Heart left ventricle (tissue), 16 donors: ENCODE measurements at regions not wholly inside any gene's neighbourhood (a gene's known extent, or its start where the extent isn't known, plus 50 kb on each side); places are given as distances from the start of the nearest gene placed in this dataset.

Experiments
- ATAC-seq, 4 donors: fragments of 200-7000 bp; cut with Tn5 transposase; one replicate each; pipeline ENCODE4 v1.9.1; 2020 to 2022; ENCODE audit warnings: moderate library complexity in 4 of 4, mild to moderate bottlenecking in 3 of 4, moderate number of reproducible peaks in 1 of 4
- DNase-seq, 5 donors: peaks; one replicate each; pipeline ENCODE4 v3.0.0-alpha.2; 2020
- H3K27ac ChIP-seq, 12 donors: fragments of 200-600 bp; sonication (generic) in 4 of 12; one replicate each; pipeline versions ENCODE4 v1.5.0 to v1.8.0; 2016 to 2022; ENCODE audit warnings: mild to moderate bottlenecking in 2 of 12
- H3K27me3 ChIP-seq, 9 donors: fragments of 200-600 bp; sonication (generic) in 2 of 9; one replicate each; pipeline versions ENCODE4 v1.5.1 to v1.8.0; 2016 to 2022; ENCODE audit warnings: mild to moderate bottlenecking in 3 of 9
- H3K36me3 ChIP-seq, 9 donors: fragments of 200-600 bp; sonication (generic) in 2 of 9; one replicate each; pipeline versions ENCODE4 v1.5.0 to v1.8.0; 2018 to 2022; ENCODE audit warnings: mild to moderate bottlenecking in 2 of 9
- H3K4me1 ChIP-seq, 12 donors: fragments of 200-600 bp; sonication (generic) in 4 of 12; one replicate each; pipeline versions ENCODE4 v1.5.0 to v1.8.0; 2016 to 2022; ENCODE audit warnings: mild to moderate bottlenecking in 3 of 12
- H3K4me3 ChIP-seq, 12 donors: fragments of 200-600 bp; sonication (generic) in 4 of 12; one replicate each; pipeline versions ENCODE4 v1.5.0 to v1.8.0; 2017 to 2022; ENCODE audit warnings: mild to moderate bottlenecking in 9 of 12, moderate library complexity in 4 of 12
- H3K9me3 ChIP-seq, 12 donors: fragments of 200-600 bp; sonication (generic) in 4 of 12; one replicate each; pipeline versions ENCODE4 v1.5.0 to v1.8.0; 2016 to 2022; ENCODE audit warnings: mild to moderate bottlenecking in 1 of 12
- POLR2A ChIP-seq, 2 donors: fragments of 450-650 bp; IDR thresholded peaks; one replicate each; pipeline ENCODE4 v1.6.1; 2017; ENCODE audit warnings: antibody characterized with exemption in 2 of 2, mild to moderate bottlenecking in 2 of 2, moderate library complexity in 2 of 2
- WGBS, 4 donors: extraction: QIAGEN DNeasy Blood & Tissue Kit in 2 of 4; methylation state at CpG; one replicate each; pipeline versions ENCODE4 v1.1.5 to v1.1.7; 2013 to 2018; 5-methylcytosine and 5-hydroxymethylcytosine counted together
- intact Hi-C, 10 donors: fragments of 100-400 bp; cut with DNase I; formaldehyde crosslinking; loops; one replicate each; pipeline versions ENCODE4 v1.11.1 to v1.14.2; 2022
- TF ChIP-seq, protein P1 (sequence below), 12 donors: fragments of 200-600 bp; sonication (generic) in 4 of 12; IDR thresholded peaks; one replicate each; pipeline versions ENCODE4 v1.5.0 to v1.8.0; 2018 to 2022; ENCODE audit warnings: antibody characterized with exemption in 12 of 12, mild to moderate bottlenecking in 5 of 12
- donor health status: ischemic (EF 13 %, LVEDD 7.1; RV severe dilation, severe dysfunction).
- donor health status: healthy with polysubstance abuse.
- donor health status: DM: no; HTN: yes; CAD: no.
- donor health status: DM: no; HTN: no; CAD: no.
- donor health status: ischemic (EF 25% LVEDD 6.9; RV normal size, moderate dysfunction).
- donor health status: ischemic (EF 25% LVEDD 5.7; RV mildly dilated, moderate dysfunction).
- donor health status: healthy.
- donor health status: DM: yes; HTN: yes; CAD: no.
- donor health status: ischemic (EF 35%, LVEDD 5.7; RV mildly dilated, moderate dysfunction).
- donor health status: nonischemic (EF 11% LVEDD 7.7; RV severe dilation, severe dysfunction).
- donor health status: DM: yes; HTN: yes; CAD: no.
- donor health status: PGD.
- donor health status: ischemic (EF 29% LVEDD 5.4; RV normal size, mild dysfunction).
- donor health status: nonischemic (EF 23%, LVEDD 6.1; RV moderate dilation, normal function).

DNA sequence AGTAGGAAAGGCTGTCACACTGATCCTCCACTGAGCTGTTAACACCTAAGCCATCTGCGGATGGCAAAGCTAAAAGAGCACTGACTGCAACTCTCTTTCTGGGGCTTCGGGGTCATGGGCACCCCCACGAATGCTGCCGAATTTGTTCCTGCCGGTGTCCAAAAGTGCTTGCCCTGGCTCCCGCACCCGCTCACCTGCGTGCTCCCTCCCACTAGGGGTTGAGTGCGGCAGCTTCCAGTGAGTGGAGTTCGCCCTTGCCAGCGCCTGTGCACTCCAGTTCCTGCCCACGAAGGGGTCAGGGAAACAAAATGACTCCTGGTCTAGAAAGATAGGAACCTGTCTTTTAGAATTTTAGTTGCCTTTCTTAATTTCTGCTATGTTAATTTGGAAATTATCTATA, 78.7 kb downstream of the IFI44 start:
- Histone ChIP-seq H3K4me1 (no peaks in the 10 kb centered on the region), H3K36me3 (no peaks in the 10 kb centered on the region), H3K4me3 (no peak overlapping the region), H3K27ac (no peak overlapping the region), H3K27me3 (peaks cover 0 to 8% (median 0%) of the 10 kb centered on the region in 9 donors), H3K9me3 (no peaks in the 10 kb centered on the region)
- no peak for ATAC-seq
- TF ChIP-seq POLR2A (IDR thresholded peaks at IDR 0.05) = no peak
- TF ChIP-seq, protein P1, sequence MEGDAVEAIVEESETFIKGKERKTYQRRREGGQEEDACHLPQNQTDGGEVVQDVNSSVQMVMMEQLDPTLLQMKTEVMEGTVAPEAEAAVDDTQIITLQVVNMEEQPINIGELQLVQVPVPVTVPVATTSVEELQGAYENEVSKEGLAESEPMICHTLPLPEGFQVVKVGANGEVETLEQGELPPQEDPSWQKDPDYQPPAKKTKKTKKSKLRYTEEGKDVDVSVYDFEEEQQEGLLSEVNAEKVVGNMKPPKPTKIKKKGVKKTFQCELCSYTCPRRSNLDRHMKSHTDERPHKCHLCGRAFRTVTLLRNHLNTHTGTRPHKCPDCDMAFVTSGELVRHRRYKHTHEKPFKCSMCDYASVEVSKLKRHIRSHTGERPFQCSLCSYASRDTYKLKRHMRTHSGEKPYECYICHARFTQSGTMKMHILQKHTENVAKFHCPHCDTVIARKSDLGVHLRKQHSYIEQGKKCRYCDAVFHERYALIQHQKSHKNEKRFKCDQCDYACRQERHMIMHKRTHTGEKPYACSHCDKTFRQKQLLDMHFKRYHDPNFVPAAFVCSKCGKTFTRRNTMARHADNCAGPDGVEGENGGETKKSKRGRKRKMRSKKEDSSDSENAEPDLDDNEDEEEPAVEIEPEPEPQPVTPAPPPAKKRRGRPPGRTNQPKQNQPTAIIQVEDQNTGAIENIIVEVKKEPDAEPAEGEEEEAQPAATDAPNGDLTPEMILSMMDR (IDR thresholded peaks at IDR 0.05) = no peak
- WGBS, 4 donors = 83 to 88% (median 85%) methylated on average over 12 of the region's 12 CpGs
- no peak for DNase-seq
- intact Hi-C loops = no loop called here

DNA sequence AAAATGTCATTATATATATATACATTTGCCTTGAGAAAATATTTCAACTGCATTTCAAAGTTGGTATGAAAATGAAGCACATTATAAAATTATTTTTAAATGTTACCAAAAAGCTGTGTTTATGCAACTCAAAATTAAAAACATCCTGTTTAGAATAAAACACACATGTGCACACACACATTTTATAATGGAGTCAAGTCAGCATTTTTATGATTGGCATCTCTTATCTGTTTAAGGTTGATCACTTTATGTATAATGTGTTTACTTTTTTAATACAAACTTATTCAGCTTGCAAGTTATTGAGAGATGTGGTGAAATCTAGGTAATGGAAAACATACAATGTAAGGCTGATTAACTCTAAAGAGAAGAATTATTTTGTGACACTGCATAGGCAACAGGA, 80.4 kb downstream of the IFI44 start:
- DNase-seq = no peak
- Histone ChIP-seq H3K4me1 (no peaks in the 10 kb centered on the region), H3K27ac (no peak overlapping the region), H3K9me3 (no peaks in the 10 kb centered on the region), H3K4me3 (no peak overlapping the region), H3K36me3 (no peaks in the 10 kb centered on the region), H3K27me3 (peaks cover 0 to 8% (median 0%) of the 10 kb centered on the region in 9 donors)
- ATAC-seq = no peak
- TF ChIP-seq, protein P1 (IDR thresholded peaks at IDR 0.05) = no peak
- no peak for TF ChIP-seq POLR2A (IDR thresholded peaks at IDR 0.05)
- intact Hi-C loops = no loop called here

DNA sequence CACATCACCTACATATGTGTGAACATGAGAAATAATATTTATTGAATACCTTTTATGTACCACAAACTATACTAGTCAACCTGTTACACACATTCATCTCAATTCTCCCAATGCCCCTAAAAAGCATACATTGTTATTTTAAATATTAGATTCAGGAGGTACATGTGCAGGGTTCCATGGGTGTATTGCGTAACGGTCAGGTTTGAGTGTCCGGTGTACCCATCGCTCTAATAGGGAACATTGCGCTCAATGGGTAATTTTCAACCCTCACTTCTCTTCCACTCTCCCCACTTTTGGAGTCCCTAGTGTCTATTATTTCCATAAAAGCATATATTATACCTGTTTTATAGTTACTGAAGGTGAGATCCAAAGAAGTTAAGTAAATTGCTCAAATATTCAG, 82.0 kb downstream of the IFI44 start:
- no peak for TF ChIP-seq POLR2A (IDR thresholded peaks at IDR 0.05)
- TF ChIP-seq, protein P1 (IDR thresholded peaks at IDR 0.05) = no peak
- no peak for ATAC-seq
- Histone ChIP-seq H3K27me3 (peaks cover 0 to 8% (median 0%) of the 10 kb centered on the region in 9 donors), H3K36me3 (no peaks in the 10 kb centered on the region), H3K9me3 (no peaks in the 10 kb centered on the region), H3K4me1 (no peaks in the 10 kb centered on the region), H3K4me3 (no peak overlapping the region), H3K27ac (no peak overlapping the region)
- intact Hi-C loops = no loop called here
- 79 to 99% (median 97%) methylated on average over 5 of the region's 5 CpGs for WGBS, 4 donors
- no peak for DNase-seq

DNA sequence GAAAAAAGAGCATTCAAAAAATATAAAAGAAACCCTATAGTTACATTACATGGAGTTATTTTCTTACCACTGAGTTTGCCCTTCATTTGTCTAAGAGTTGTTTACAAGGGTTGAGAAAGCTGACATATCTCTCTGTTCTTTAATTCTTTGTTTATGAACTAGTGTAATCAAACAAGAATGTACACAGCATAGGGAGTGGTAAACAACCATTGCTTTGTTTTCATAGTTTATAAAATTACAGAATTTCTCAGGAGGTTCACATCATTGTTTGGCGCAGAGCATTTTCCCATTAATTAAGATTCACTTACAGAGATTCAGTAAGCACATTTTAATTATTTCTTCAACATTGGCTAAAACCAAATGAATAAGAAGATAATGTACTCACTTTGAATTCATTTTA, 87.6 kb downstream of the IFI44 start:
- DNase-seq (no peak), ATAC-seq (no peak)
- peaks cover 0 to 3% (median 0%) of the 10 kb centered on the region in 12 donors for H3K9me3 ChIP-seq
- intact Hi-C loops = no loop called here
- TF ChIP-seq POLR2A (IDR thresholded peaks at IDR 0.05) = no peak
- TF ChIP-seq, protein P1 (IDR thresholded peaks at IDR 0.05) = no peak
- H3K27me3 ChIP-seq = no peaks in the 10 kb centered on the region
- H3K27ac ChIP-seq = no peak overlapping the region
- 94 to 98% (median 97%) methylated on average over 1 of the region's 1 CpG for WGBS, 4 donors
- no peaks in the 10 kb centered on the region for H3K4me1 ChIP-seq
- H3K4me3 ChIP-seq = no peak overlapping the region
- H3K36me3 ChIP-seq = no peaks in the 10 kb centered on the region
